B cell (primary cell): ENCODE measurements at regions not wholly inside any gene's neighbourhood (a gene's known extent, or its start where the extent isn't known, plus 50 kb on each side); places are given as distances from the start of the nearest gene placed in this dataset.

ENCODE experiments used
- ATAC-seq: fragments of 200-7000 bp; cut with Tn5 transposase; one replicate; pipeline ENCODE4 v1.10.0; 2021; ENCODE audit warnings: low read depth, mild to moderate bottlenecking, moderate number of reproducible peaks, moderate library complexity
- CTCF ChIA-PET: fragments of 350-600 bp; sonication (Branson Sonifier 250); formaldehyde crosslinking; loops from one replicate; lab custom pipeline; 2021; ENCODE audit warnings: antibody characterized with exemption, inconsistent platforms; lab: Charles Lee
- POLR2A ChIA-PET: fragments of 350-600 bp; sonication (Branson Sonifier 250); formaldehyde crosslinking; loops from one replicate; lab custom pipeline; 2021; ENCODE audit warnings: antibody characterized with exemption; lab: Charles Lee
- DNase-seq: peaks from one replicate; pipeline ENCODE4 v3.0.0; 2013
- H2AFZ ChIP-seq: 2 replicates; pipeline ENCODE4 v1.6.1; 2012; ENCODE audit warnings: mild to moderate bottlenecking, low read depth, low read length; ENCODE audit not compliant: insufficient read depth, poor library complexity, severe bottlenecking
- H3K27ac ChIP-seq, 2 donors: 1 replicate in 1 of 2; 2 replicates in 1 of 2; pipeline ENCODE4 v1.5.1; 2012 to 2013; ENCODE audit warnings: low read length in 2 of 2, mild to moderate bottlenecking in 2 of 2, moderate library complexity in 1 of 2
- H3K27me3 ChIP-seq, 4 experiments: fragments of 200-600 bp in 1 of 4; sonication (generic) in 1 of 4; replicated peaks in 1 of 4; 1 replicate in 2 of 4; 2 replicates in 2 of 4; pipeline versions ENCODE4 v1.6.1 to v1.7.0; 2013 to 2016; ENCODE audit warnings: low read length in 3 of 4, mild to moderate bottlenecking in 2 of 4, mixed read lengths in 1 of 4, moderate library complexity in 1 of 4; ENCODE audit not compliant: insufficient read depth in 4 of 4, control insufficient read depth in 3 of 4; ENCODE audit errors: control extremely low read depth in 1 of 4
- H3K36me3 ChIP-seq, 2 experiments: replicated peaks in 1 of 2; 1 replicate in 1 of 2; 2 replicates in 1 of 2; pipeline versions ENCODE4 v1.6.1 to v1.7.1; 2013; ENCODE audit warnings: low read length in 1 of 2; ENCODE audit not compliant: insufficient read depth in 2 of 2, control insufficient read depth in 1 of 2; ENCODE audit errors: control extremely low read depth in 1 of 2, extremely low read depth in 1 of 2
- H3K4me1 ChIP-seq, 2 donors: fragments of 200-600 bp in 1 of 2; sonication (generic) in 1 of 2; 1 replicate in 1 of 2; 2 replicates in 1 of 2; pipeline versions ENCODE4 v1.5.1 to v1.6.1; 2013 to 2017; ENCODE audit warnings: low read length in 2 of 2; ENCODE audit not compliant: control insufficient read depth in 2 of 2, insufficient read depth in 2 of 2
- H3K4me2 ChIP-seq: replicated peaks from 2 replicates; pipeline ENCODE3; 2012; ENCODE audit warnings: mild to moderate bottlenecking, low read depth, low read length; ENCODE audit not compliant: poor library complexity, severe bottlenecking
- H3K4me3 ChIP-seq, 5 experiments: fragments of 200-600 bp in 1 of 5; sonication (generic) in 1 of 5; 1 replicate in 3 of 5; 2 replicates in 2 of 5; pipeline versions ENCODE4 v1.5.1 to v1.7.0; 2011 to 2016; ENCODE audit warnings: low read length in 4 of 5, mild to moderate bottlenecking in 4 of 5, low read depth in 2 of 5, control low read depth in 1 of 5, moderate library complexity in 1 of 5; ENCODE audit not compliant: insufficient read depth in 1 of 5; ENCODE audit errors: control extremely low read depth in 1 of 5, extremely low read depth in 1 of 5
- H3K79me2 ChIP-seq: fragments of 200-600 bp; sonication (generic); one replicate; pipeline ENCODE4 v1.6.0; 2016; ENCODE audit warnings: low read length; ENCODE audit not compliant: control insufficient read depth, insufficient read depth
- H3K9ac ChIP-seq: fragments of 200-600 bp; sonication (generic); 2 replicates; pipeline ENCODE4 v1.6.1; 2017; ENCODE audit warnings: mild to moderate bottlenecking, low read length, moderate library complexity
- H3K9me3 ChIP-seq, 3 donors: one replicate each; pipeline versions ENCODE4 v1.6.1 to v1.7.1; 2013; ENCODE audit warnings: low read length in 2 of 3; ENCODE audit not compliant: control insufficient read depth in 2 of 3, insufficient read depth in 1 of 3; ENCODE audit errors: control extremely low read depth in 1 of 3
- H4K20me1 ChIP-seq: 2 replicates; pipeline ENCODE4 v1.6.0; 2012; ENCODE audit warnings: mild to moderate bottlenecking, low read length; ENCODE audit not compliant: insufficient read depth, control insufficient read depth, poor library complexity, severe bottlenecking
- H3K27ac Mint-ChIP-seq: one replicate; pipeline ENCODE4 v1.8.0; 2021; ENCODE audit warnings: mixed read lengths
- H3K27me3 Mint-ChIP-seq: one replicate; pipeline ENCODE4 v1.8.0; 2021; ENCODE audit warnings: mixed read lengths
- H3K4me1 Mint-ChIP-seq: one replicate; pipeline ENCODE4 v1.8.0; 2021; ENCODE audit warnings: mixed read lengths
- H3K4me3 Mint-ChIP-seq: one replicate; pipeline ENCODE4 v1.8.0; 2021; ENCODE audit warnings: mixed read lengths
- H3K9me3 Mint-ChIP-seq: one replicate; pipeline ENCODE4 v1.8.0; 2022; ENCODE audit warnings: mixed read lengths; ENCODE audit not compliant: insufficient read depth
- CTCF ChIP-seq: fragments of 200-600 bp; IDR thresholded peaks from one replicate; pipeline ENCODE4 v1.8.0; 2022; ENCODE audit warnings: antibody characterized with exemption, mild to moderate bottlenecking
- EZH2 ChIP-seq: IDR thresholded peaks from 2 replicates; pipeline ENCODE4 v1.6.1; 2012; ENCODE audit warnings: borderline replicate concordance, low read depth, mild to moderate bottlenecking, moderate library complexity, low read length; ENCODE audit not compliant: insufficient read depth, poor library complexity, severe bottlenecking
- WGBS: methylation state at CpG from one replicate; pipeline ENCODE4 v1.1.5; 2013; ENCODE audit warnings: missing lambda C conversion rate; ENCODE audit not compliant: insufficient coverage; 5-methylcytosine and 5-hydroxymethylcytosine counted together
- intact Hi-C: fragments of 100-400 bp; cut with micrococcal nuclease; formaldehyde crosslinking; loops from one replicate; pipeline ENCODE4 v1.10.0; 2022

- H3K4me2 ChIP-seq, result no peak overlapping the region
- no peaks in the 10 kb centered on the region for H3K27me3 ChIP-seq
- POLR2A ChIA-PET, result no interaction called here
- Mint-ChIP-seq H3K9me3 (no peaks in the 10 kb centered on the region), H3K4me1 (no peaks in the 10 kb centered on the region), H3K4me3 (no peak overlapping the region), H3K27ac (no peak overlapping the region), H3K27me3 (no peaks in the 10 kb centered on the region)
- H3K4me3 ChIP-seq, result no peak overlapping the region
- H3K9me3 ChIP-seq, result peaks cover 0 to 13% (median 0%) of the 10 kb centered on the region in 3 donors
- H3K79me2 ChIP-seq, result no peaks in the 10 kb centered on the region
- H3K27ac ChIP-seq, result no peak overlapping the region
- intact Hi-C loops, result no loop called here
- H2AFZ ChIP-seq, result no peak overlapping the region
- H4K20me1 ChIP-seq, result no peaks in the 10 kb centered on the region
- ATAC-seq (no peak), DNase-seq (no peak)
- 86% methylated on average over 4 of the region's 5 CpGs for WGBS
- H3K4me1 ChIP-seq, result no peaks in the 10 kb centered on the region
- H3K9ac ChIP-seq, result no peak overlapping the region
- CTCF ChIA-PET, result no interaction called here
- no peaks in the 10 kb centered on the region for H3K36me3 ChIP-seq
- TF ChIP-seq CTCF (no peak), EZH2 (no peak)
These were observed 921.1 kb upstream of the GHITM start for GRCh38 chr10:83218205-83218604.

GRCh38 chr10:83222300-83222699, 917.0 kb upstream of the GHITM start:
- no peaks in the 10 kb centered on the region for H4K20me1 ChIP-seq
- peaks cover 2% of the 10 kb centered on the region for H3K9me3 Mint-ChIP-seq
- ChIA-PET CTCF (no interaction called here), POLR2A (no interaction called here)
- no peak for ATAC-seq
- no peaks in the 10 kb centered on the region for H3K27me3 Mint-ChIP-seq
- DNase-seq, result no peak
- H3K27ac ChIP-seq, result no peak overlapping the region
- no peak overlapping the region for H3K4me2 ChIP-seq
- H3K9ac ChIP-seq, result no peak overlapping the region
- H3K4me3 ChIP-seq, result no peak overlapping the region
- H3K4me1 Mint-ChIP-seq, result no peaks in the 10 kb centered on the region
- H2AFZ ChIP-seq, result no peak overlapping the region
- H3K36me3 ChIP-seq, result no peaks in the 10 kb centered on the region
- H3K4me3 Mint-ChIP-seq, result no peak overlapping the region
- intact Hi-C loops, result no loop called here
- 92% methylated on average over 4 of the region's 6 CpGs for WGBS
- H3K79me2 ChIP-seq, result no peaks in the 10 kb centered on the region
- H3K4me1 ChIP-seq, result no peaks in the 10 kb centered on the region
- H3K27ac Mint-ChIP-seq, result no peak overlapping the region
- peaks cover 0 to 17% (median 0%) of the 10 kb centered on the region in 3 donors for H3K9me3 ChIP-seq
- no peaks in the 10 kb centered on the region for H3K27me3 ChIP-seq
- TF ChIP-seq EZH2, result no peak
- TF ChIP-seq CTCF, result no peak
